Activated CD8-positive, alpha-beta T cell treated with anti-CD3 and anti-CD28 coated beads for 36 hours (primary cell): ENCODE measurements at regions not wholly inside any gene's neighbourhood (a gene's known extent, or its start where the extent isn't known, plus 50 kb on each side); places are given as distances from the start of the nearest gene placed in this dataset.

Experiments
- ATAC-seq: fragments of 200-7000 bp; cut with Tn5 transposase; one replicate; pipeline ENCODE4 v1.10.0; 2021; ENCODE audit warnings: mild to moderate bottlenecking, moderate library complexity
- CTCF ChIA-PET: fragments of 350-600 bp; sonication (Branson Sonifier 250); formaldehyde crosslinking; loops from one replicate; lab custom pipeline; 2021; ENCODE audit warnings: antibody characterized with exemption; lab: Charles Lee
- POLR2A ChIA-PET: fragments of 350-600 bp; sonication (Branson Sonifier 250); formaldehyde crosslinking; loops from one replicate; lab custom pipeline; 2021; ENCODE audit warnings: antibody characterized with exemption; lab: Charles Lee
- DNase-seq: peaks from one replicate; pipeline ENCODE4 v3.0.0-alpha.2; 2020
- H3K27ac Mint-ChIP-seq: one replicate; pipeline ENCODE4 v1.8.0; 2021; ENCODE audit warnings: mild to moderate bottlenecking, mixed read lengths
- H3K27me3 Mint-ChIP-seq: one replicate; pipeline ENCODE4 v1.8.0; 2021; ENCODE audit warnings: mixed read lengths
- H3K36me3 Mint-ChIP-seq: one replicate; pipeline ENCODE4 v1.8.0; 2021; ENCODE audit warnings: low read depth, mixed read lengths
- H3K4me1 Mint-ChIP-seq: one replicate; pipeline ENCODE4 v1.8.0; 2021; ENCODE audit warnings: low read depth, mixed read lengths
- H3K4me3 Mint-ChIP-seq: one replicate; pipeline ENCODE4 v1.8.0; 2021; ENCODE audit warnings: mild to moderate bottlenecking, moderate library complexity, mixed read lengths
- H3K9me3 Mint-ChIP-seq: one replicate; pipeline ENCODE4 v1.8.0; 2021; ENCODE audit warnings: mixed read lengths
- intact Hi-C: fragments of 100-400 bp; cut with micrococcal nuclease; formaldehyde crosslinking; loops from one replicate; pipeline ENCODE4 v1.10.0; 2022
- TF ChIP-seq, protein P1 (sequence below): fragments of 200-600 bp; IDR thresholded peaks from one replicate; pipeline ENCODE4 v1.8.0; 2022; ENCODE audit warnings: antibody characterized with exemption, mild to moderate bottlenecking

GRCh38 chr7:37504801-37505200 is 56.1 kb upstream of the ELMO1 start:
- intact Hi-C loops, result loop anchor here (10.0 kb wide), 1 partner anchor 270 kb away; no protein-coding TSS in a partner anchor
- Mint-ChIP-seq H3K4me3 (no peak overlapping the region), H3K4me1 (no peaks in the 10 kb centered on the region), H3K9me3 (no peaks in the 10 kb centered on the region), H3K27me3 (peaks cover 6% of the 10 kb centered on the region), H3K27ac (no peak overlapping the region), H3K36me3 (no peaks in the 10 kb centered on the region)
- TF ChIP-seq, protein P1, sequence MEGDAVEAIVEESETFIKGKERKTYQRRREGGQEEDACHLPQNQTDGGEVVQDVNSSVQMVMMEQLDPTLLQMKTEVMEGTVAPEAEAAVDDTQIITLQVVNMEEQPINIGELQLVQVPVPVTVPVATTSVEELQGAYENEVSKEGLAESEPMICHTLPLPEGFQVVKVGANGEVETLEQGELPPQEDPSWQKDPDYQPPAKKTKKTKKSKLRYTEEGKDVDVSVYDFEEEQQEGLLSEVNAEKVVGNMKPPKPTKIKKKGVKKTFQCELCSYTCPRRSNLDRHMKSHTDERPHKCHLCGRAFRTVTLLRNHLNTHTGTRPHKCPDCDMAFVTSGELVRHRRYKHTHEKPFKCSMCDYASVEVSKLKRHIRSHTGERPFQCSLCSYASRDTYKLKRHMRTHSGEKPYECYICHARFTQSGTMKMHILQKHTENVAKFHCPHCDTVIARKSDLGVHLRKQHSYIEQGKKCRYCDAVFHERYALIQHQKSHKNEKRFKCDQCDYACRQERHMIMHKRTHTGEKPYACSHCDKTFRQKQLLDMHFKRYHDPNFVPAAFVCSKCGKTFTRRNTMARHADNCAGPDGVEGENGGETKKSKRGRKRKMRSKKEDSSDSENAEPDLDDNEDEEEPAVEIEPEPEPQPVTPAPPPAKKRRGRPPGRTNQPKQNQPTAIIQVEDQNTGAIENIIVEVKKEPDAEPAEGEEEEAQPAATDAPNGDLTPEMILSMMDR, result no peak
- POLR2A ChIA-PET, result interaction anchor here (1.4 kb wide), 1 partner anchor 11 kb away, joined by 3 read pairs; no protein-coding TSS in a partner anchor
- DNase-seq, result no peak
- CTCF ChIA-PET, result interaction anchor here (1.6 to 7.0 kb wide), 2 partner anchors 10 to 228 kb away, joined by 4 to 99 read pairs; no protein-coding TSS in a partner anchor
- ATAC-seq, result no peak

GRCh38 chr7:37505750-37506353 is 57.2 kb upstream of the ELMO1 start:
- Mint-ChIP-seq H3K36me3 (no peaks in the 10 kb centered on the region), H3K9me3 (no peaks in the 10 kb centered on the region), H3K27ac (no peak overlapping the region), H3K4me1 (no peaks in the 10 kb centered on the region), H3K4me3 (no peak overlapping the region), H3K27me3 (peaks cover 6% of the 10 kb centered on the region)
- TF ChIP-seq, protein P1, result no peak
- ATAC-seq (no peak), DNase-seq (no peak)
- intact Hi-C loops, result loop anchor here (10.0 kb wide), 1 partner anchor 271 kb away; no protein-coding TSS in a partner anchor
- POLR2A ChIA-PET, result no interaction called here
- CTCF ChIA-PET, result interaction anchor here (0.8 to 7.0 kb wide), 2 partner anchors 11 to 248 kb away, joined by 3 to 99 read pairs; no protein-coding TSS in a partner anchor

- ChIA-PET POLR2A (no interaction called here), CTCF (interaction anchor here (1.1 to 7.0 kb wide), 8 partner anchors 9 to 280 kb away, joined by 3 to 99 read pairs (median 7); no protein-coding TSS in a partner anchor)
- DNase-seq (no peak), ATAC-seq (no peak)
- no peaks in the 10 kb centered on the region for H3K9me3 Mint-ChIP-seq
- intact Hi-C loops, result loop anchor here (10.0 kb wide), 1 partner anchor 273 kb away; no protein-coding TSS in a partner anchor
- no peaks in the 10 kb centered on the region for H3K36me3 Mint-ChIP-seq
- H3K27me3 Mint-ChIP-seq, result peaks cover 6% of the 10 kb centered on the region
- H3K27ac Mint-ChIP-seq, result no peak overlapping the region
- TF ChIP-seq, protein P1, result no peak
- no peak overlapping the region for H3K4me3 Mint-ChIP-seq
- no peaks in the 10 kb centered on the region for H3K4me1 Mint-ChIP-seq
Measured at GRCh38 chr7:37508118-37508517, 59.5 kb upstream of the ELMO1 start.

DNA sequence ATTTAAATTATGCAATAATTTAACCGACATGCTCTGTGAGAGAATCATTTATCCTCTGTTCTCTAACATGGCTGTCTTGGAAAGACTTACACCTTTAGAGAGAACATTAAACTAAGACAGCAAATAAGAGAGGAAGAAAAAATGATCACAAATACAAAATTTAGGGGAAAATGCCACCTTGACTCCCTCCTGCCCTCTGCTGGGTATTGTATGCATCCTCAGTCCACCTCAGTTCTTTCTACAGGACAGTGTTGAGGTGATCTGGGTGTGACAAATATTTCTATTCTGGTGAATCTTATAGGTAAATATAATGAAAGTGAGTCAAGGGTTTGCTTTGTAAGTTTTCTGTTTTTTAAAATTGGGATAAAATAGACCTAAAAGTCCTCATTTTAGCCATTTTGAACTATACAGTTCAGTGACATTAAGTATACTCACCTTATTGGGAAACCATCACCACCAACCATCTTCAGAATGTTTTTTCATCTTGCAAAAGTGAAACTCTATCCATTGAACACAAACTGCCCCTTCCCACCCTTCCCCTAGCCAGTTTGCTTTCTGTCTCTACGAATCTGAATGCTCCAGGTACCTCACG is 61.5 kb upstream of the ELMO1 start:
- TF ChIP-seq, protein P1, result peak; percentile 87
- H3K27ac Mint-ChIP-seq, result no peak overlapping the region
- intact Hi-C loops, result no loop called here
- peaks cover 4% of the 10 kb centered on the region for H3K27me3 Mint-ChIP-seq
- CTCF ChIA-PET, result interaction anchor here (0.6 to 7.0 kb wide), 8 partner anchors 10 to 310 kb away, joined by 3 to 99 read pairs (median 6); no protein-coding TSS in a partner anchor
- H3K4me1 Mint-ChIP-seq, result no peaks in the 10 kb centered on the region
- ATAC-seq, result peak; percentile 80
- POLR2A ChIA-PET, result no interaction called here
- peak; percentile 45 for DNase-seq
- H3K4me3 Mint-ChIP-seq, result no peak overlapping the region
- no peaks in the 10 kb centered on the region for H3K36me3 Mint-ChIP-seq
- H3K9me3 Mint-ChIP-seq, result no peaks in the 10 kb centered on the region

DNA sequence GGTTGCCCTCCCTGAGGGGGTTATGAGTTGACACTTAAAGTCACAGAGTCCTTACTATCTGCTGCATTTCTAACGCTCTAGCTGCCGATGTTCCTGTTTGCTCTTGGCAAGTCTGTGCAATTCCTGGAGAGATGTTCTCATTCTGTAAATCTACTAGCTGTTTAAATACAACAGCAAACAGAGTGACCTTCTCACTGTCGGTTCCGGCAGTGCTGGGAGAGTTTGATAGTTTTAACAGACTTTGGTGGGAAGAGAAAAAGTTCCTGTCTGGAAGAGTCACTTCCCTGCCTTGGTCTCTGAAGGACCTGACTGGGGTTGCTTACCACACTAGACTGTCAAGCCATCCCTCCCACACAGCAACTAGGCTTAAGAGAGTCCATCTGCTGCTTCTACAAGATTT is 63.3 kb upstream of the ELMO1 start:
- intact Hi-C loops, result no loop called here
- TF ChIP-seq, protein P1, result no peak
- Mint-ChIP-seq H3K27ac (no peak overlapping the region), H3K27me3 (peaks cover 7% of the 10 kb centered on the region), H3K36me3 (no peaks in the 10 kb centered on the region), H3K4me3 (no peak overlapping the region), H3K4me1 (no peaks in the 10 kb centered on the region), H3K9me3 (no peaks in the 10 kb centered on the region)
- POLR2A ChIA-PET, result no interaction called here
- CTCF ChIA-PET, result interaction anchor here (0.6 to 2.5 kb wide), 4 partner anchors 16 to 310 kb away, joined by 3 to 12 read pairs (median 4); no protein-coding TSS in a partner anchor
- ATAC-seq (no peak), DNase-seq (no peak)
